ENCODE measurements at regions not wholly inside any gene's neighbourhood (a gene's known extent, or its start where the extent isn't known, plus 50 kb on each side); places are given as distances from the start of the nearest gene placed in this dataset.

DNA sequence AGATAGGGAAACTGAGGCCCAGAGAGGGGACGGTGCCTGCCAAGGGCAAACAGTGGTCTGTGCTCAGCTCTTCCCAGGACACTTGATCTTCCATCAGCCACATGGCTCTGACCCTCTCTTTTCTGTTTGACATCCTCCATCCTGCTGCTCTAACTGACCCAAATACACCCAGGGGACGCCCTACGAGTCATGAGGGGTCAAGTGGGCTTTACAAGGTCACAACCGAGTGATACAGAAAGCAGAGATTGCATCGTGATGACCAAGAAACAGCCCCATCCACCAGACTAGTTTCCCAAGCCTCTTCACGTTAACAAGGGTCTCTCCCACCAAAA, 131.2 kb upstream of the UNC5B start:
- Mint-ChIP-seq H3K27me3 (ENCODE audit: unreplicated experiment) (peaks cover 7% of the 10 kb centered on the region), H3K36me3 (ENCODE audit: low read depth, unreplicated experiment) (no peaks in the 10 kb centered on the region), H3K9me3 (ENCODE audit: unreplicated experiment) (no peaks in the 10 kb centered on the region), H3K27ac (ENCODE audit: unreplicated experiment) (no peak overlapping the region), H3K4me1 (ENCODE audit: unreplicated experiment) (peaks cover 2% of the 10 kb centered on the region), H3K4me3 (ENCODE audit: unreplicated experiment) (no peak overlapping the region)
- DNase-seq (ENCODE audit: low spot score), result no peak
- TF ChIP-seq, protein P1, sequence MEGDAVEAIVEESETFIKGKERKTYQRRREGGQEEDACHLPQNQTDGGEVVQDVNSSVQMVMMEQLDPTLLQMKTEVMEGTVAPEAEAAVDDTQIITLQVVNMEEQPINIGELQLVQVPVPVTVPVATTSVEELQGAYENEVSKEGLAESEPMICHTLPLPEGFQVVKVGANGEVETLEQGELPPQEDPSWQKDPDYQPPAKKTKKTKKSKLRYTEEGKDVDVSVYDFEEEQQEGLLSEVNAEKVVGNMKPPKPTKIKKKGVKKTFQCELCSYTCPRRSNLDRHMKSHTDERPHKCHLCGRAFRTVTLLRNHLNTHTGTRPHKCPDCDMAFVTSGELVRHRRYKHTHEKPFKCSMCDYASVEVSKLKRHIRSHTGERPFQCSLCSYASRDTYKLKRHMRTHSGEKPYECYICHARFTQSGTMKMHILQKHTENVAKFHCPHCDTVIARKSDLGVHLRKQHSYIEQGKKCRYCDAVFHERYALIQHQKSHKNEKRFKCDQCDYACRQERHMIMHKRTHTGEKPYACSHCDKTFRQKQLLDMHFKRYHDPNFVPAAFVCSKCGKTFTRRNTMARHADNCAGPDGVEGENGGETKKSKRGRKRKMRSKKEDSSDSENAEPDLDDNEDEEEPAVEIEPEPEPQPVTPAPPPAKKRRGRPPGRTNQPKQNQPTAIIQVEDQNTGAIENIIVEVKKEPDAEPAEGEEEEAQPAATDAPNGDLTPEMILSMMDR (IDR thresholded peaks at IDR 0.05; ENCODE audit: unreplicated experiment), result no peak

DNA sequence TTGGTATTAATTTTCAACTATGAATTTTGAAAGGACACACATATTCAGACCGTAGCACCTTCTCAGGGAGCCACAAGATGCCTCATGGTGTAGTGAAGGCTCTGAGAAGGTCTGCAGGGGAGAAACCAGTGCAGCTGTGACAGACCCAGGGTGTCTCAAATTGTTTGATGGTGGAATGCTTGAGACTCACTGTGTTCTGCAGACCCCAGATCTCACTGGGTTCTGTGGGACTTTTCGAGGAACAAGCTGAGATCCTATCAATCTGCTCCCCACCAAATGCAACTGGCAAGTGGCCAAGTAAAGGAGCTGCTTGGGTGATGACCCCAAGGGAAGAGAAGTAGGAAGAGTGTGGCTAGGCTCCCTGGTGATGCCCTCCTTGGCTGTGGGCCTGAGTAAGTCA, 130.5 kb upstream of the UNC5B start:
- TF ChIP-seq, protein P1 (IDR thresholded peaks at IDR 0.05; ENCODE audit: unreplicated experiment), result no peak
- Mint-ChIP-seq H3K4me1 (ENCODE audit: unreplicated experiment) (no peaks in the 10 kb centered on the region), H3K4me3 (ENCODE audit: unreplicated experiment) (no peak overlapping the region), H3K36me3 (ENCODE audit: low read depth, unreplicated experiment) (no peaks in the 10 kb centered on the region), H3K27me3 (ENCODE audit: unreplicated experiment) (peaks cover 7% of the 10 kb centered on the region), H3K9me3 (ENCODE audit: unreplicated experiment) (no peaks in the 10 kb centered on the region), H3K27ac (ENCODE audit: unreplicated experiment) (no peak overlapping the region)
- DNase-seq (ENCODE audit: low spot score), result no peak

DNA sequence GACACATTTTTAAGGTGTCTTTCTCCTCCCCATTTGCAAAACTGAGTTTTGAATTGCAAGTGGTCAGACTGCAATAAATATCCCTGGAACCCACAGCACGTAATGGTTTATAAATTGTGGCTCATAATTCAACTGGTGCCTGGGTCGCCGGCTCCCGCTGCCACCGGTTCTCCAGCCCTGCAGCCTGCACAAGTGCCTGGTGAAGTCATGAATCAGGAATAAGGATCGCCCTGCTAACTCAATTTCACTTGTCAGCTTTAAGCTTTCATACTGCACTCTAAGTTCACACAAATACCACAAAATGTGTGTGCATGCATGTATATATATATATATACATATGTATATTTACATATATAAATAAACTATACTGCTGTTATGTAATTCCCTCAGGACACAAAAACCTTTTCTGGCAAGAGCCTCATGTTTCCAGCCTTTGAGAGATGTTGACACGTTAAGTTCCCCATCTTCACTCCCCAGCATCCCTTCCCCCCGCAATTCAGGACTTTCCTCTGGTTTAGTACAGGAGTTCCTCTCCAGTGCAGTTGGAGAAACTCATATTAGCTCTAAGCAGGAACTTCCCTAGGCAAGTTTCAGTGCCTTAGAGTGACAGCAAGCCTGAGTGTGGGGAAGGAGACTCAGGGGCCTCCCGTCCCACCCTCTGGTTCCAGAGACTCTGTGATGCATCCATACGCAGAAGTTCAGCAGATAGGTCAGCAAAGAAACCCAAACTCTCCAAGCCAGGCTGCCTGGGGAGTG, 129.2 kb upstream of the UNC5B start:
- H3K27me3 Mint-ChIP-seq (ENCODE audit: unreplicated experiment), result peaks cover 7% of the 10 kb centered on the region
- H3K4me3 Mint-ChIP-seq (ENCODE audit: unreplicated experiment), result no peak overlapping the region
- H3K27ac Mint-ChIP-seq (ENCODE audit: unreplicated experiment), result no peak overlapping the region
- no peaks in the 10 kb centered on the region for H3K9me3 Mint-ChIP-seq (ENCODE audit: unreplicated experiment)
- TF ChIP-seq, protein P1 (IDR thresholded peaks at IDR 0.05; ENCODE audit: unreplicated experiment), result no peak
- no peaks in the 10 kb centered on the region for H3K36me3 Mint-ChIP-seq (ENCODE audit: low read depth, unreplicated experiment)
- no peak for DNase-seq (ENCODE audit: low spot score)
- no peaks in the 10 kb centered on the region for H3K4me1 Mint-ChIP-seq (ENCODE audit: unreplicated experiment)

DNA sequence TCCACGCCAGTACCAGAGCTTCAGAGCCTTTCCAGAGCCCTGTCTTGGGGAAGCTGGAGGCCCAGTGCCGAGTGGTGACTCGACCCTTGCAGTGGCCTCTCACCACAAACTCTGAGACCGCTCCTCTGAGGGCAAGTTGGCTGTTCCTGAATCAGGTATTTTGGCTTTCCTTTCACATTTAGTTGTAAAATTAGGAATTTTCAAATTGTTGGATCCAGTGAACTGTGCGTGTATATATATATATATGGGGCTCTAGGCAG, 128.7 kb upstream of the UNC5B start:
- TF ChIP-seq, protein P1 (IDR thresholded peaks at IDR 0.05; ENCODE audit: unreplicated experiment), result no peak
- Mint-ChIP-seq H3K4me1 (ENCODE audit: unreplicated experiment) (no peaks in the 10 kb centered on the region), H3K4me3 (ENCODE audit: unreplicated experiment) (no peak overlapping the region), H3K9me3 (ENCODE audit: unreplicated experiment) (no peaks in the 10 kb centered on the region), H3K27me3 (ENCODE audit: unreplicated experiment) (peaks cover 7% of the 10 kb centered on the region), H3K27ac (ENCODE audit: unreplicated experiment) (no peak overlapping the region), H3K36me3 (ENCODE audit: low read depth, unreplicated experiment) (no peaks in the 10 kb centered on the region)
- no peak for DNase-seq (ENCODE audit: low spot score)

DNA sequence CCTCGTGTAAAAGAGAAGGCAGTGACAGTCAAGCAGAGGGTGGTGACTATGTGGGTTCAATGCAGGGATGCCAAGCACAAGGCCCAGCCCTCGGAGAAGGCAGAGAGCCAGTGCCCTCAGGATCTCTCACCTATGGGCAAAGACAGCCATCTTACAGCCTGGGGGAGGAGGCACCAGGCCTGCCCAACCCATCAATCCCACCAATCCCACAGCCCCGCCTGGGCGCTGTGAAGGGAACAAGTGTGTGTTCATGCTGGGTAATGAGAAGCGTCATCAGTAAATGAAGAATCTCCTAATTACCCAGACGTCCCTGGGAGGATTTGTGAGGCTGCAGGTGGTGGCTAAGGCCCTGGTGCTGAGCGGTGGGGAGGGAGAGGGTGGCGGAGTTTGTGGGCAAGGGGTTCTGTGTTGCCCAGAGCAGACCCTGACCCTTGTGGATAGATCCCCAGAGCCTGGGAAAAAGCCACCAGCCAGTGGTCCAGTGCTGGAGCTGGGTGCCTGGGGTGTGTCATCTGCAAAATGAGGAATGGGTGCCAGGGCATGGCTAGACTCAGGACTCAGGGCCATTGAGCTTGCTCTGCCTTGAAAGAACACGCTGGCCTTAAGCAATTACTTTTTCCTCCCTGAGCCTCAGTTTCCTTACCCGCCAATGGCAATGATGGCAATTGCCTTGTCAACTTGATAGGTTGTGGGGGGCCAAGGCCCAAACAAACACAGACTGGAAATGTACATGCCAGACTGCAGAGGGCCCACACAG, 128.1 kb upstream of the UNC5B start:
- peaks cover 4% of the 10 kb centered on the region for H3K27me3 Mint-ChIP-seq (ENCODE audit: unreplicated experiment)
- H3K4me1 Mint-ChIP-seq (ENCODE audit: unreplicated experiment), result no peaks in the 10 kb centered on the region
- H3K4me3 Mint-ChIP-seq (ENCODE audit: unreplicated experiment), result no peak overlapping the region
- no peak overlapping the region for H3K27ac Mint-ChIP-seq (ENCODE audit: unreplicated experiment)
- TF ChIP-seq, protein P1 (IDR thresholded peaks at IDR 0.05; ENCODE audit: unreplicated experiment), result no peak
- H3K9me3 Mint-ChIP-seq (ENCODE audit: unreplicated experiment), result no peaks in the 10 kb centered on the region
- H3K36me3 Mint-ChIP-seq (ENCODE audit: low read depth, unreplicated experiment), result no peaks in the 10 kb centered on the region
- DNase-seq (ENCODE audit: low spot score), result no peak
